CD4-positive, CD25-positive, alpha-beta regulatory T cell (primary cell): ENCODE measurements at regions not wholly inside any gene's neighbourhood (a gene's known extent, or its start where the extent isn't known, plus 50 kb on each side); places are given as distances from the start of the nearest gene placed in this dataset.

ENCODE experiments used
- ATAC-seq, 2 donors: fragments of 150-1000 bp; cut with Tn5 transposase; one replicate each; pipeline ENCODE4 v1.10.0; 2021; ENCODE audit warnings: low read depth in 2 of 2, moderate number of reproducible peaks in 2 of 2, moderate library complexity in 1 of 2
- DNase-seq, 3 donors: peaks; one replicate each; pipeline versions ENCODE4 v3.0.0 to v3.0.0-alpha.2; 2012 to 2022; ENCODE audit warnings: mixed read lengths in 1 of 3
- H3K27ac ChIP-seq: one replicate; pipeline ENCODE4 v1.7.0; 2013; ENCODE audit warnings: mild to moderate bottlenecking, low read length; ENCODE audit not compliant: insufficient read depth, poor library complexity, severe bottlenecking
- H3K27me3 ChIP-seq: one replicate; pipeline ENCODE4 v1.7.0; 2013; ENCODE audit warnings: low read length; ENCODE audit not compliant: control insufficient read depth, insufficient read depth
- H3K36me3 ChIP-seq: one replicate; pipeline ENCODE4 v1.7.0; 2013; ENCODE audit warnings: mild to moderate bottlenecking, low read length, moderate library complexity; ENCODE audit not compliant: control insufficient read depth, insufficient read depth
- H3K4me1 ChIP-seq: 2 replicates; pipeline ENCODE4 v1.7.0; 2013; ENCODE audit warnings: mild to moderate bottlenecking, low read length; ENCODE audit not compliant: insufficient read depth, control insufficient read depth, poor library complexity, severe bottlenecking
- H3K4me3 ChIP-seq: one replicate; pipeline ENCODE4 v1.7.0; 2013; ENCODE audit warnings: low read depth, mild to moderate bottlenecking, low read length, moderate library complexity
- H3K9me3 ChIP-seq, 2 experiments: 1 replicate in 1 of 2; 2 replicates in 1 of 2; pipeline ENCODE4 v1.7.0; 2013; ENCODE audit warnings: low read length in 2 of 2, mild to moderate bottlenecking in 1 of 2, moderate library complexity in 1 of 2; ENCODE audit not compliant: control insufficient read depth in 2 of 2
- H3K27ac Mint-ChIP-seq, 3 donors: one replicate each; pipeline ENCODE4 v1.8.0; 2020 to 2022; ENCODE audit warnings: mild to moderate bottlenecking in 3 of 3, mixed read lengths in 3 of 3, moderate library complexity in 2 of 3
- H3K27me3 Mint-ChIP-seq: one replicate; pipeline ENCODE4 v1.8.0; 2022; ENCODE audit warnings: mild to moderate bottlenecking, mixed read lengths
- H3K36me3 Mint-ChIP-seq: one replicate; pipeline ENCODE4 v1.8.0; 2020; ENCODE audit warnings: mixed read lengths
- H3K4me1 Mint-ChIP-seq, 4 donors: one replicate each; pipeline ENCODE4 v1.8.0; 2020 to 2022; ENCODE audit warnings: mixed read lengths in 4 of 4, mild to moderate bottlenecking in 1 of 4
- H3K4me3 Mint-ChIP-seq, 4 donors: one replicate each; pipeline ENCODE4 v1.8.0; 2020 to 2022; ENCODE audit warnings: mild to moderate bottlenecking in 4 of 4, mixed read lengths in 4 of 4, moderate library complexity in 3 of 4
- H3K9me3 Mint-ChIP-seq, 7 donors: one replicate each; pipeline ENCODE4 v1.8.0; 2020 to 2022; ENCODE audit warnings: mixed read lengths in 7 of 7, mild to moderate bottlenecking in 3 of 7, moderate library complexity in 2 of 7

GRCh38 chr18:56413862-56414261 lies 224.5 kb downstream of the TXNL1 start:
- no peaks in the 10 kb centered on the region for H3K27me3 Mint-ChIP-seq
- H3K36me3 Mint-ChIP-seq, result no peaks in the 10 kb centered on the region
- Histone ChIP-seq H3K4me3 (no peak overlapping the region), H3K27ac (no peak overlapping the region), H3K9me3 (no peaks in the 10 kb centered on the region), H3K4me1 (no peaks in the 10 kb centered on the region), H3K36me3 (no peaks in the 10 kb centered on the region), H3K27me3 (no peaks in the 10 kb centered on the region)
- no peak overlapping the region for H3K27ac Mint-ChIP-seq
- H3K4me1 Mint-ChIP-seq, result no peaks in the 10 kb centered on the region
- H3K9me3 Mint-ChIP-seq, result peaks cover 1 to 19% (median 10%) of the 10 kb centered on the region in 7 donors
- DNase-seq (no peak), ATAC-seq (no peak)
- H3K4me3 Mint-ChIP-seq, result no peak overlapping the region

- no peak overlapping the region for H3K27ac Mint-ChIP-seq
- no peak for ATAC-seq
- H3K27me3 Mint-ChIP-seq, result no peaks in the 10 kb centered on the region
- H3K4me1 Mint-ChIP-seq, result no peaks in the 10 kb centered on the region
- H3K9me3 ChIP-seq, result no peaks in the 10 kb centered on the region
- H3K4me3 ChIP-seq, result no peak overlapping the region
- H3K4me3 Mint-ChIP-seq, result no peak overlapping the region
- DNase-seq, result no peak
- H3K9me3 Mint-ChIP-seq, result peaks cover 1 to 19% (median 9%) of the 10 kb centered on the region in 7 donors
- no peaks in the 10 kb centered on the region for H3K36me3 Mint-ChIP-seq
- H3K27me3 ChIP-seq, result no peaks in the 10 kb centered on the region
- no peaks in the 10 kb centered on the region for H3K36me3 ChIP-seq
- no peak overlapping the region for H3K27ac ChIP-seq
- no peaks in the 10 kb centered on the region for H3K4me1 ChIP-seq
These were observed 225.4 kb downstream of the TXNL1 start for GRCh38 chr18:56412951-56413350.

GRCh38 chr18:56409736-56410135 lies 228.7 kb downstream of the TXNL1 start:
- Mint-ChIP-seq H3K27ac (peak overlapping the region in 1 of 3 donors; percentile 49), H3K9me3 (peaks cover 0 to 10% (median 6%) of the 10 kb centered on the region in 7 donors), H3K4me3 (no peak overlapping the region), H3K27me3 (no peaks in the 10 kb centered on the region), H3K36me3 (no peaks in the 10 kb centered on the region), H3K4me1 (no peaks in the 10 kb centered on the region)
- Histone ChIP-seq H3K4me1 (no peaks in the 10 kb centered on the region), H3K9me3 (no peaks in the 10 kb centered on the region), H3K4me3 (no peak overlapping the region), H3K27me3 (no peaks in the 10 kb centered on the region), H3K27ac (no peak overlapping the region), H3K36me3 (no peaks in the 10 kb centered on the region)
- no peak for ATAC-seq
- DNase-seq, result no peak

- Mint-ChIP-seq H3K9me3 (peaks cover 0 to 7% (median 0%) of the 10 kb centered on the region in 7 donors), H3K4me1 (no peaks in the 10 kb centered on the region), H3K4me3 (no peak overlapping the region), H3K27me3 (no peaks in the 10 kb centered on the region), H3K36me3 (no peaks in the 10 kb centered on the region), H3K27ac (no peak overlapping the region)
- Histone ChIP-seq H3K4me1 (no peaks in the 10 kb centered on the region), H3K27me3 (no peaks in the 10 kb centered on the region), H3K36me3 (no peaks in the 10 kb centered on the region), H3K4me3 (no peak overlapping the region), H3K27ac (no peak overlapping the region), H3K9me3 (no peaks in the 10 kb centered on the region)
- DNase-seq (no peak), ATAC-seq (no peak)
These were observed 230.7 kb downstream of the TXNL1 start for GRCh38 chr18:56407646-56408180.

- no peak overlapping the region for H3K27ac Mint-ChIP-seq
These were observed 235.4 kb downstream of the TXNL1 start for GRCh38 chr18:56402872-56403516.

GRCh38 chr18:56393870-56394269 lies 244.5 kb downstream of the TXNL1 start:
- no peak overlapping the region for H3K27ac ChIP-seq
- DNase-seq (no peak), ATAC-seq (no peak)
- Mint-ChIP-seq H3K4me1 (no peaks in the 10 kb centered on the region), H3K4me3 (no peak overlapping the region), H3K27ac (no peak overlapping the region), H3K36me3 (no peaks in the 10 kb centered on the region), H3K9me3 (peaks cover 0 to 5% (median 0%) of the 10 kb centered on the region in 7 donors), H3K27me3 (no peaks in the 10 kb centered on the region)
- no peaks in the 10 kb centered on the region for H3K4me1 ChIP-seq
- H3K27me3 ChIP-seq, result no peaks in the 10 kb centered on the region
- no peaks in the 10 kb centered on the region for H3K36me3 ChIP-seq
- H3K9me3 ChIP-seq, result no peaks in the 10 kb centered on the region
- H3K4me3 ChIP-seq, result no peak overlapping the region

More at GRCh38 chr18:56402872-56403516, 235.4 kb downstream of the TXNL1 start:
- no peak overlapping the region for H3K4me3 Mint-ChIP-seq
- Histone ChIP-seq H3K9me3 (no peaks in the 10 kb centered on the region), H3K27me3 (no peaks in the 10 kb centered on the region), H3K36me3 (no peaks in the 10 kb centered on the region), H3K27ac (no peak overlapping the region), H3K4me3 (no peak overlapping the region), H3K4me1 (no peaks in the 10 kb centered on the region)
- H3K36me3 Mint-ChIP-seq, result no peaks in the 10 kb centered on the region
- H3K27me3 Mint-ChIP-seq, result no peaks in the 10 kb centered on the region
- H3K4me1 Mint-ChIP-seq, result no peaks in the 10 kb centered on the region
- H3K9me3 Mint-ChIP-seq, result peaks cover 0 to 4% (median 0%) of the 10 kb centered on the region in 7 donors
- ATAC-seq (no peak), DNase-seq (no peak)

- no peaks in the 10 kb centered on the region for H3K36me3 Mint-ChIP-seq
- H3K27me3 Mint-ChIP-seq, result no peaks in the 10 kb centered on the region
- no peaks in the 10 kb centered on the region for H3K27me3 ChIP-seq
These were observed 246.3 kb downstream of the TXNL1 start for GRCh38 chr18:56391931-56392590.

More at GRCh38 chr18:56391931-56392590, 246.3 kb downstream of the TXNL1 start:
- H3K36me3 ChIP-seq, result no peaks in the 10 kb centered on the region
- no peak overlapping the region for H3K4me3 ChIP-seq
- no peak overlapping the region for H3K27ac ChIP-seq
- ATAC-seq (no peak), DNase-seq (no peak)
- peak overlapping the region in 1 of 4 donors; percentile 35 for H3K4me3 Mint-ChIP-seq
- H3K4me1 Mint-ChIP-seq, result no peaks in the 10 kb centered on the region
- peaks cover 0 to 3% (median 0%) of the 10 kb centered on the region in 7 donors for H3K9me3 Mint-ChIP-seq
- no peak overlapping the region for H3K27ac Mint-ChIP-seq
- H3K9me3 ChIP-seq, result no peaks in the 10 kb centered on the region
- no peaks in the 10 kb centered on the region for H3K4me1 ChIP-seq
